ENCODE measurements at regions not wholly inside any gene's neighbourhood (a gene's known extent, or its start where the extent isn't known, plus 50 kb on each side); places are given as distances from the start of the nearest gene placed in this dataset.
A peak's percentile ranks its signal among the peaks of the same experiment; 100 is the strongest.

DNA sequence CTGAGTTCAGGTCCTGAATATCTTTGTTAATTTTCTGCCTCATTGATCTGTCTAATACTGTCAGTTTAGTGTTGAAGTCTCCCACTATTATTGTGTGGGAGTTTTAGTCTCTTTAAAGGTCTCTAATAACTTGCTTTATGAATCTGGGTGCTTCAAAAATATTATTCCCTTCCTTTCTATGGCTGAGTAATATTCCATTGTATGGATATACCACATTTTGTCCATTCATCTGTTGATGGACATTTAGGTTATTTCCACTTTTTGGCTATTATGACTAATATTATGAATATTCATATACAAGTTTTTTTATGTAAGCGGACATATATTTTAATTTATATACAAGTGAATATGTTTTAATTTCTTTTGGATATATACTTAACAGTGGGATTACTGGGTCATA, 82.7 kb downstream of the SDR9C7 start:
- no peaks in the 10 kb centered on the region for H3K4me1 Mint-ChIP-seq
- ATAC-seq = no peak
- H3K9me3 ChIP-seq (ENCODE audit: control insufficient read depth in 2 of 3, low read length in 3 of 3) = peaks cover 0 to 6% (median 0%) of the 10 kb centered on the region in 3 experiments
- no peak for DNase-seq
- peaks cover 0 to 24% (median 17%) of the 10 kb centered on the region in 11 donors for H3K9me3 Mint-ChIP-seq
- no peak overlapping the region for H3K4me3 ChIP-seq (ENCODE audit: low read length)
- peaks cover 0 to 5% (median 3%) of the 10 kb centered on the region in 5 donors for H3K36me3 Mint-ChIP-seq
- POLR2A ChIA-PET = no interaction called here
- intact Hi-C loops (cut with micrococcal nuclease) = no loop called here
- H3K4me1 ChIP-seq (ENCODE audit: control insufficient read depth in 2 of 2, insufficient read depth in 2 of 2, low read length in 2 of 2) = no peaks in the 10 kb centered on the region
- no peak overlapping the region for H3K4me3 Mint-ChIP-seq
- CTCF ChIA-PET = no interaction called here
- H3K36me3 ChIP-seq (ENCODE audit: control insufficient read depth in 2 of 3, insufficient read depth in 3 of 3, low read length in 3 of 3) = no peaks in the 10 kb centered on the region
- H3K27me3 ChIP-seq (ENCODE audit: control insufficient read depth in 2 of 2, insufficient read depth in 2 of 2, low read length in 2 of 2) = no peaks in the 10 kb centered on the region
- no peak overlapping the region for H3K27ac ChIP-seq (ENCODE audit: low read depth, low read length)
- H3K27me3 Mint-ChIP-seq = peaks cover 5 to 31% (median 20%) of the 10 kb centered on the region in 5 donors
- H3K27ac Mint-ChIP-seq = no peak overlapping the region

DNA sequence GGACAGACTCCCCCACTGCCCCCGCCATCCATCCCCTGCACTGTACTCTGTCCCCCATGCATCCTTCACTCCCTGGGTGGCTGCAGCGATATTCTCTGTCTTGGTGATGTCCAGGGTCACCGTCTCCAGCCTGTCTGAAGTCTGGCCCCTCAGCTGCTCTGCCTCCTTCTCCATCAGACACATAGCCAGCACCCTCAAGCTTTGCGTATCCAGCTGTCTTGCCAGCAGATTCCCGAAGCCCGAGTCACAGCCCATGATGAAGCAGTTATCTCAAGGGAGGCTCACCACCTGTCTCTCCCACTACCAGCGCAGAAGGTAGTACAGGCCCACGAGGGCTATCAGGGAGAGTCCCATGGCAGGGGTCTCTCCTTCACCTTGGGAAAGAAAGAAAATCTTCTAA, 77.8 kb downstream of the HSD17B6 start:
- Mint-ChIP-seq H3K36me3 (peaks cover 0 to 6% (median 0%) of the 10 kb centered on the region in 5 donors), H3K4me1 (peaks cover 10 to 20% (median 17%) of the 10 kb centered on the region in 7 donors), H3K27ac (no peak overlapping the region), H3K27me3 (peaks cover 0 to 16% (median 0%) of the 10 kb centered on the region in 5 donors), H3K4me3 (no peak overlapping the region), H3K9me3 (peaks cover 0 to 7% (median 0%) of the 10 kb centered on the region in 11 donors)
- no peaks in the 10 kb centered on the region for H3K27me3 ChIP-seq (ENCODE audit: control insufficient read depth in 2 of 2, insufficient read depth in 2 of 2, low read length in 2 of 2)
- H3K4me3 ChIP-seq (ENCODE audit: low read length) = no peak overlapping the region
- ATAC-seq (no peak), DNase-seq (no peak)
- CTCF ChIA-PET = interaction anchor here (1.8 kb wide), 1 partner anchor 147 kb away, joined by 6 read pairs; no protein-coding TSS in a partner anchor
- POLR2A ChIA-PET = no interaction called here
- intact Hi-C loops (cut with micrococcal nuclease) = loop anchor here (1.0 to 5.0 kb wide), 2 partner anchors 146 to 271 kb away; partner anchors contain the start of gene STAT6 (in 1 of the 2)
- no peaks in the 10 kb centered on the region for H3K9me3 ChIP-seq (ENCODE audit: control insufficient read depth in 2 of 3, low read length in 3 of 3)
- no peak overlapping the region for H3K27ac ChIP-seq (ENCODE audit: low read depth, low read length)
- H3K4me1 ChIP-seq (ENCODE audit: control insufficient read depth in 2 of 2, insufficient read depth in 2 of 2, low read length in 2 of 2) = peaks cover 6 to 10% of the 10 kb centered on the region in 2 donors
- H3K36me3 ChIP-seq (ENCODE audit: control insufficient read depth in 2 of 3, insufficient read depth in 3 of 3, low read length in 3 of 3) = no peaks in the 10 kb centered on the region

DNA sequence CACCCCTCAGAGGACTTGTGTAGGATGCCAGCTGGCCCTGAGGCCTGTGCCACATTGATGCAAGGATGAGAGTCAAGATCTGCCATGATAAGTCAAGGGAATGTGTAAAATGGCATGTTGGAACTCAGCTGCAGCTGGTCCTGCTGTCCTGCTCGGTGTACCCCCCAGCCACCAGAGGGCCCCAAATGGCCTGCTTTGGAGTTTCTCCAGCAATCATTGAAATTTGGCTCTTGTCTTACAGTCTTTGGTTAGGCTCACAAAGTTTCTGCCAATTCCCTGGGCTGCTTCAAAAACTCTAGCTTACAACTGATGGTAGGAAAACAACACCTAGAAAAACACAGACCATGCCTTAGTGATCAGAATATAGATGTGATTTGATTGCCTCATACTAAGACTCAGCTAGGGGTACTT, 76.8 kb downstream of the HSD17B6 start:
- ChIA-PET POLR2A (no interaction called here), CTCF (interaction anchor here (0.6 to 1.8 kb wide), 3 partner anchors 71 to 148 kb away, joined by 3 to 6 read pairs (median 3); no protein-coding TSS in a partner anchor)
- no peaks in the 10 kb centered on the region for H3K9me3 ChIP-seq (ENCODE audit: control insufficient read depth in 2 of 3, low read length in 3 of 3)
- peak in 4 of 9 donors; percentile 12 to 35 (median 16) for DNase-seq
- Mint-ChIP-seq H3K9me3 (peaks cover 0 to 7% (median 0%) of the 10 kb centered on the region in 11 donors), H3K27me3 (peaks cover 0 to 13% (median 0%) of the 10 kb centered on the region in 5 donors), H3K27ac (no peak overlapping the region), H3K4me1 (peaks cover 10 to 21% (median 17%) of the 10 kb centered on the region in 7 donors), H3K36me3 (peaks cover 0 to 6% (median 0%) of the 10 kb centered on the region in 5 donors), H3K4me3 (no peak overlapping the region)
- H3K4me3 ChIP-seq (ENCODE audit: low read length) = no peak overlapping the region
- no peak for ATAC-seq
- no peaks in the 10 kb centered on the region for H3K27me3 ChIP-seq (ENCODE audit: control insufficient read depth in 2 of 2, insufficient read depth in 2 of 2, low read length in 2 of 2)
- no peaks in the 10 kb centered on the region for H3K36me3 ChIP-seq (ENCODE audit: control insufficient read depth in 2 of 3, insufficient read depth in 3 of 3, low read length in 3 of 3)
- intact Hi-C loops (cut with micrococcal nuclease) = loop anchor here (1.0 to 5.0 kb wide), 2 partner anchors 147 to 272 kb away; partner anchors contain the start of gene STAT6 (in 1 of the 2)
- peaks cover 6 to 10% of the 10 kb centered on the region in 2 donors for H3K4me1 ChIP-seq (ENCODE audit: control insufficient read depth in 2 of 2, insufficient read depth in 2 of 2, low read length in 2 of 2)
- H3K27ac ChIP-seq (ENCODE audit: low read depth, low read length) = no peak overlapping the region

DNA sequence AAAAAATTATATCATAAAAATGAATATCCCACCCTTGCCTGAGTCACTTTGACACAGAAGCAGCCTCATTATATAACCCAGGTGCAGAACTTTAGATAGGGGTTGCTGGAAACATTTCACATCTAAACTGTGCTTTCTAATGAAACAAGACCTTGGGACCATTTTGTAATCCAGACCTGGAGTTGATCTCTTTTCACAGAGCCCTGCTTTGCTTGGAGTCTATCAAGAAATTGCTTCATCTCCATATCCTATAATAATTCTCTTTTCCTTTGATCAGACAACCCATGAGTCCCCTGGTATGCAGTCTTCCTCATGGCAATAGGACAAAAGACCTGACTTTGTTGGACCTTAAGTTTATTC, 76.3 kb downstream of the HSD17B6 start:
- Mint-ChIP-seq H3K9me3 (peaks cover 0 to 7% (median 0%) of the 10 kb centered on the region in 11 donors), H3K27ac (no peak overlapping the region), H3K4me3 (no peak overlapping the region), H3K36me3 (peaks cover 0 to 6% (median 0%) of the 10 kb centered on the region in 5 donors), H3K27me3 (peaks cover 0 to 13% (median 0%) of the 10 kb centered on the region in 5 donors), H3K4me1 (peaks cover 10 to 21% (median 17%) of the 10 kb centered on the region in 7 donors)
- CTCF ChIA-PET = interaction anchor here (0.6 to 1.8 kb wide), 2 partner anchors 71 to 149 kb away, joined by 3 to 6 read pairs; no protein-coding TSS in a partner anchor
- no peak overlapping the region for H3K27ac ChIP-seq (ENCODE audit: low read depth, low read length)
- ATAC-seq (no peak), DNase-seq (no peak)
- H3K9me3 ChIP-seq (ENCODE audit: control insufficient read depth in 2 of 3, low read length in 3 of 3) = no peaks in the 10 kb centered on the region
- H3K36me3 ChIP-seq (ENCODE audit: control insufficient read depth in 2 of 3, insufficient read depth in 3 of 3, low read length in 3 of 3) = no peaks in the 10 kb centered on the region
- intact Hi-C loops (cut with micrococcal nuclease) = no loop called here
- H3K4me3 ChIP-seq (ENCODE audit: low read length) = no peak overlapping the region
- no peaks in the 10 kb centered on the region for H3K27me3 ChIP-seq (ENCODE audit: control insufficient read depth in 2 of 2, insufficient read depth in 2 of 2, low read length in 2 of 2)
- POLR2A ChIA-PET = no interaction called here
- H3K4me1 ChIP-seq (ENCODE audit: control insufficient read depth in 2 of 2, insufficient read depth in 2 of 2, low read length in 2 of 2) = peaks cover 6 to 10% of the 10 kb centered on the region in 2 donors

DNA sequence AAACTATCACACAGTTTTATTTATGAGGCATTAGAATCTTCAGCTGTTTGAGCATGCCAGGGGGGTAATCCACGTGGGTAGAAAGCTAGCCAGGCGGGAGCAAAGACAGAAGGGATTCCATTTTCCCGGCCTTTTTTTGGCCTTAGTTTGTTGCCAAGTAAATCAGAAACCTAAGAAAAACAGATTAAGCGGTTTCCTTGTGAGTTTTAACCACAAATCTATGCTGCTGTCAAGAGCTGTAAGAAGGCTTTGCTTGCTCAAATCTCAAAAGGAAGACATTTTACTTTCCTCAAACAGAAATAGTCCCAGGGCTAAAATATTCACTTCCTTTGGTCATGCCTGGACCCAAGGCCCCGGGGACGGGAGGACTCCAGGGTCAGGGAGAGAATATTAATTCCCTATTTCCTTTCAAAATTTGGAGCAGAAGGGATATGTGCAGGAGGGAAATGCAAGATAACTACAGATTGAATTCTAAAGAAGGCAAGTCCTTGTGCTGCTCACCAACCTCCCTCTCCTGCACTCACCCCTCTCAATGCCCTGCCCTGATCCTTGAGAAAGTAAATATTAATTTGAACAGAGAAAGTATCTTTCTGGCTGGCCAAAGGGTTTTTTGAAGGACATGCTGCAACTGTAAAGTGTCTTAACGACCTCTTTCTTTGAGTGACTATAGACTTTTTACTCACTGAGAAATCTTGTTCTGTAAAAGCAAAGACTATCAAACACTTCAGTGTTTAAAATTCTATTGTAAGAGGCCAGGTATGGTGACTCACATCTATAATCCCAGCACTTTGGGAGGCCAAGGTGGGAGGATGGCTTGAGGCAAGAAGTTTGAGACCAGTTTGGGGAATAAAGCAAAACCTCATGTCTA, 75.7 kb downstream of the HSD17B6 start:
- Histone ChIP-seq H3K4me3 (ENCODE audit: low read length) (no peak overlapping the region), H3K27me3 (ENCODE audit: control insufficient read depth in 2 of 2, insufficient read depth in 2 of 2, low read length in 2 of 2) (no peaks in the 10 kb centered on the region), H3K4me1 (ENCODE audit: control insufficient read depth in 2 of 2, insufficient read depth in 2 of 2, low read length in 2 of 2) (peaks cover 6 to 10% of the 10 kb centered on the region in 2 donors), H3K9me3 (ENCODE audit: control insufficient read depth in 2 of 3, low read length in 3 of 3) (no peaks in the 10 kb centered on the region), H3K36me3 (ENCODE audit: control insufficient read depth in 2 of 3, insufficient read depth in 3 of 3, low read length in 3 of 3) (no peaks in the 10 kb centered on the region), H3K27ac (ENCODE audit: low read depth, low read length) (no peak overlapping the region)
- no peak overlapping the region for H3K27ac Mint-ChIP-seq
- CTCF ChIA-PET = no interaction called here
- DNase-seq = no peak
- H3K4me1 Mint-ChIP-seq = peaks cover 10 to 21% (median 17%) of the 10 kb centered on the region in 7 donors
- H3K36me3 Mint-ChIP-seq = peaks cover 0 to 6% (median 0%) of the 10 kb centered on the region in 5 donors
- ATAC-seq = no peak
- H3K27me3 Mint-ChIP-seq = peaks cover 0 to 15% (median 0%) of the 10 kb centered on the region in 5 donors
- intact Hi-C loops (cut with micrococcal nuclease) = no loop called here
- POLR2A ChIA-PET = no interaction called here
- H3K4me3 Mint-ChIP-seq = no peak overlapping the region
- peaks cover 0 to 7% (median 0%) of the 10 kb centered on the region in 11 donors for H3K9me3 Mint-ChIP-seq

Data from naive thymus-derived CD4-positive, alpha-beta T cell (primary cell).